Stimulated activated CD8-positive, alpha-beta memory T cell treated with anti-CD3 and anti-CD28 coated beads, Interleukin-4, amount 100 ng/mL, for 1 hour (primary cell): ENCODE measurements at regions not wholly inside any gene's neighbourhood (a gene's known extent, or its start where the extent isn't known, plus 50 kb on each side); places are given as distances from the start of the nearest gene placed in this dataset.

Source experiments
- DNase-seq, 2 donors: peaks; one replicate each; pipeline ENCODE4 v3.0.0-alpha.2; 2020; ENCODE audit warnings: low read depth in 2 of 2, low spot score in 1 of 2

- DNase-seq: no peak
Observed at GRCh38 chr7:436367-437128, 83.1 kb downstream of the PDGFA start.

GRCh38 chr7:437329-438251 is 82.1 kb downstream of the PDGFA start:
- no peak for DNase-seq

GRCh38 chr7:438361-438760 is 81.3 kb downstream of the PDGFA start:
- DNase-seq: no peak

- no peak for DNase-seq
Observed at GRCh38 chr7:438916-439315, 80.7 kb downstream of the PDGFA start.

- no peak for DNase-seq
Observed at GRCh38 chr7:440059-440749, 79.4 kb downstream of the PDGFA start.

GRCh38 chr7:441684-442421 is 77.8 kb downstream of the PDGFA start:
- DNase-seq: no peak

GRCh38 chr7:442457-442856 is 77.2 kb downstream of the PDGFA start:
- no peak for DNase-seq

- DNase-seq: no peak
Observed at GRCh38 chr7:443279-443833, 76.3 kb downstream of the PDGFA start.

- DNase-seq: no peak
Observed at GRCh38 chr7:444606-445005, 75.0 kb downstream of the PDGFA start.

GRCh38 chr7:445020-445419 is 74.6 kb downstream of the PDGFA start:
- no peak for DNase-seq

GRCh38 chr7:445563-446288 is 73.9 kb downstream of the PDGFA start:
- DNase-seq: no peak

- no peak for DNase-seq
Observed at GRCh38 chr7:446289-446935, 73.2 kb downstream of the PDGFA start.
